Stomach (tissue), 8 donors: ENCODE measurements at regions not wholly inside any gene's neighbourhood (a gene's known extent, or its start where the extent isn't known, plus 50 kb on each side); places are given as distances from the start of the nearest gene placed in this dataset.
"Not testable (repeated sequence)": the region's sequence is repeated elsewhere in the genome, so short reads cannot be mapped to it uniquely, and the experiment has no call there.

ENCODE experiments used
- DNase-seq, 2 donors: peaks; one replicate each; pipeline versions ENCODE4 v3.0.0 to v3.0.0-alpha.2; 2013 to 2019
- H3K27ac ChIP-seq, 5 donors: fragments of 200-600 bp in 4 of 5; sonication (generic) in 4 of 5; one replicate each; pipeline ENCODE4 v1.5.1; 2013 to 2019; ENCODE audit warnings: mild to moderate bottlenecking in 1 of 5, moderate library complexity in 1 of 5
- H3K27me3 ChIP-seq, 3 donors: fragments of 200-600 bp; sonication (generic); one replicate each; pipeline ENCODE4 v1.5.1; 2017 to 2019; ENCODE audit warnings: mixed run types in 1 of 3
- H3K36me3 ChIP-seq, 4 donors: fragments of 200-600 bp; sonication (generic); 1 replicate in 3 of 4; 2 replicates in 1 of 4; pipeline ENCODE4 v1.5.1; 2016 to 2019
- H3K4me1 ChIP-seq, 4 donors: fragments of 200-600 bp; sonication (generic); one replicate each; pipeline ENCODE4 v1.5.1; 2016 to 2019
- H3K4me3 ChIP-seq, 4 donors: fragments of 200-600 bp; sonication (generic) in 3 of 4; one replicate each; pipeline ENCODE4 v1.5.1; 2016 to 2019; ENCODE audit warnings: mild to moderate bottlenecking in 1 of 4
- H3K9me3 ChIP-seq, 4 donors: fragments of 200-600 bp; sonication (generic); one replicate each; pipeline ENCODE4 v1.5.1; 2016 to 2019
- CTCF ChIP-seq, 7 experiments: fragments of 450-650 bp in 4 of 7; fragments of 200-600 bp in 3 of 7; sonication (generic) in 3 of 7; IDR thresholded peaks; one replicate each; pipeline ENCODE4 v1.5.1; 2016 to 2019; ENCODE audit warnings: antibody characterized with exemption in 7 of 7, control low read depth in 2 of 7, mild to moderate bottlenecking in 1 of 7
- EP300 ChIP-seq: sonication (generic); formaldehyde crosslinking; IDR thresholded peaks from one replicate; pipeline ENCODE4 v1.6.1; 2017; ENCODE audit warnings: antibody characterized with exemption
- POLR2A ChIP-seq, 4 donors: fragments of 450-650 bp; IDR thresholded peaks; one replicate each; pipeline ENCODE4 v1.6.1; 2016; ENCODE audit warnings: antibody characterized with exemption in 4 of 4, control low read depth in 2 of 4, mild to moderate bottlenecking in 1 of 4, moderate library complexity in 1 of 4
- POLR2AphosphoS5 ChIP-seq, 3 donors: sonication (generic); formaldehyde crosslinking; IDR thresholded peaks; one replicate each; pipeline ENCODE4 v1.6.1; 2016; ENCODE audit warnings: antibody characterized with exemption in 3 of 3
- WGBS, 5 donors: extraction: QIAGEN DNeasy Blood & Tissue Kit in 3 of 5; methylation state at CpG; one replicate each; pipeline versions ENCODE4 v1.1.5 to v1.1.7; 2013 to 2018; 5-methylcytosine and 5-hydroxymethylcytosine counted together
- intact Hi-C: fragments of 100-400 bp; cut with DNase I; formaldehyde crosslinking; loops from one replicate; pipeline ENCODE4 v1.15.1; 2023; ENCODE audit warnings: low total_unique reads
- small RNA-seq, 4 donors: library from RNA; depleted of rRNA; stranded (forward); fragments of <200 nt; gene quantifications; one replicate each; pipeline ENCODE3, GENCODE V24; 2016
- donor health status: healthy with polysubstance abuse.
- donor health status: Bipolar disorder and iron deficiency.
- donor health status: healthy.

- no peaks in the 10 kb centered on the region for H3K36me3 ChIP-seq
- no peaks in the 10 kb centered on the region for H3K27me3 ChIP-seq
- DNase-seq, result no peak
- no peak overlapping the region for H3K27ac ChIP-seq
- WGBS, 5 donors, result 59 to 82% (median 74%) methylated on average over 2 of the region's 2 CpGs
- H3K4me3 ChIP-seq, result no peak overlapping the region
- peaks cover 0 to 6% (median 1%) of the 10 kb centered on the region in 4 donors for H3K9me3 ChIP-seq
- intact Hi-C loops, result no loop called here
- H3K4me1 ChIP-seq, result no peaks in the 10 kb centered on the region
- no peak for TF ChIP-seq POLR2A (IDR thresholded peaks at IDR 0.05)
- no peak for TF ChIP-seq EP300
- no peak for TF ChIP-seq CTCF (IDR thresholded peaks at IDR 0.05)
- no peak for TF ChIP-seq POLR2AphosphoS5 (IDR thresholded peaks at IDR 0.05)
These were observed 586.4 kb downstream of the PRR32 start for GRCh38 chrX:127405946-127406345.

GRCh38 chrX:127404161-127404560 is 584.6 kb downstream of the PRR32 start:
- TF ChIP-seq CTCF (IDR thresholded peaks at IDR 0.05) (no peak), EP300 (no peak), POLR2A (IDR thresholded peaks at IDR 0.05) (no peak), POLR2AphosphoS5 (IDR thresholded peaks at IDR 0.05) (no peak)
- Histone ChIP-seq H3K4me1 (no peaks in the 10 kb centered on the region), H3K9me3 (no peaks in the 10 kb centered on the region), H3K4me3 (no peak overlapping the region), H3K27me3 (no peaks in the 10 kb centered on the region), H3K36me3 (no peaks in the 10 kb centered on the region), H3K27ac (no peak overlapping the region)
- no peak for DNase-seq
- intact Hi-C loops, result no loop called here
- WGBS, 5 donors, result 33 to 65% (median 59%) methylated on average over 1 of the region's 1 CpG

GRCh38 chrX:127400231-127400630 is 580.7 kb downstream of the PRR32 start:
- intact Hi-C loops, H3K27me3 ChIP-seq, H3K27ac ChIP-seq, H3K9me3 ChIP-seq, H3K4me3 ChIP-seq, H3K36me3 ChIP-seq, DNase-seq, H3K4me1 ChIP-seq: not testable (repeated sequence)
- WGBS, 5 donors, result 53 to 66% (median 59%) methylated on average over 3 to 4 of the region's 4 CpGs

GRCh38 chrX:127390316-127390715 is 570.8 kb downstream of the PRR32 start:
- H3K27me3 ChIP-seq, result no peaks in the 10 kb centered on the region
- 63 to 72% (median 67%) methylated on average over 4 of the region's 4 CpGs for WGBS, 5 donors
- no peak overlapping the region for H3K4me3 ChIP-seq
- TF ChIP-seq CTCF (IDR thresholded peaks at IDR 0.05), result no peak
- no peak for TF ChIP-seq POLR2AphosphoS5 (IDR thresholded peaks at IDR 0.05)
- no peak for TF ChIP-seq POLR2A (IDR thresholded peaks at IDR 0.05)
- no peak for TF ChIP-seq EP300
- intact Hi-C loops, result no loop called here
- no peaks in the 10 kb centered on the region for H3K4me1 ChIP-seq
- no peak for DNase-seq
- H3K9me3 ChIP-seq, result peaks cover 0 to 5% (median 0%) of the 10 kb centered on the region in 4 donors
- no peaks in the 10 kb centered on the region for H3K36me3 ChIP-seq
- H3K27ac ChIP-seq, result no peak overlapping the region

- intact Hi-C loops, result no loop called here
- no peak overlapping the region for H3K27ac ChIP-seq
- H3K4me3 ChIP-seq, result no peak overlapping the region
- H3K36me3 ChIP-seq, result no peaks in the 10 kb centered on the region
- H3K4me1 ChIP-seq, result no peaks in the 10 kb centered on the region
- peaks cover 0 to 4% (median 0%) of the 10 kb centered on the region in 4 donors for H3K9me3 ChIP-seq
- WGBS, 5 donors, result 33 to 57% (median 48%) methylated on average over 1 of the region's 1 CpG
- TF ChIP-seq EP300 (no peak), CTCF (IDR thresholded peaks at IDR 0.05) (no peak), POLR2A (IDR thresholded peaks at IDR 0.05) (no peak), POLR2AphosphoS5 (IDR thresholded peaks at IDR 0.05) (no peak)
- no peaks in the 10 kb centered on the region for H3K27me3 ChIP-seq
- DNase-seq, result no peak
These were observed 570.4 kb downstream of the PRR32 start for GRCh38 chrX:127389900-127390299.

Small RNA genes lying in the stretch of these regions (small RNA-seq; reads per million reads assigned to genes)
- 0 reads per million in 4 donors for gene AL662814.1
